WERI-Rb-1 (cell line): ENCODE measurements at regions not wholly inside any gene's neighbourhood (a gene's known extent, or its start where the extent isn't known, plus 50 kb on each side); places are given as distances from the start of the nearest gene placed in this dataset.
"Not testable (repeated sequence)": the region's sequence is repeated elsewhere in the genome, so short reads cannot be mapped to it uniquely, and the experiment has no call there.

Source experiments
- DNase-seq: peaks from one replicate; pipeline ENCODE4 v3.0.0-alpha.2; 2020
- H3K27ac ChIP-seq: fragments of 250-450 bp; sonication (Bioruptor Pico); 2 replicates; pipeline ENCODE4 v1.5.1; 2020; ENCODE audit warnings: mild to moderate bottlenecking, moderate library complexity
- H3K27me3 ChIP-seq: fragments of 250-450 bp; sonication (Bioruptor Pico); 2 replicates; pipeline ENCODE4 v1.5.1; 2021; ENCODE audit warnings: mild to moderate bottlenecking, low read depth, moderate library complexity; ENCODE audit not compliant: insufficient read depth, severe bottlenecking
- H3K36me3 ChIP-seq: fragments of 250-450 bp; sonication (Bioruptor Pico); 2 replicates; pipeline ENCODE4 v1.5.1; 2020; ENCODE audit warnings: mild to moderate bottlenecking, moderate library complexity
- H3K4me3 ChIP-seq: 2 replicates; pipeline ENCODE4 v1.5.1; 2011; ENCODE audit warnings: low read depth, mild to moderate bottlenecking, control low read depth, low read length
- H3K9me3 ChIP-seq: fragments of 250-450 bp; sonication (Bioruptor Pico); 2 replicates; pipeline ENCODE4 v1.5.1; 2021; ENCODE audit warnings: mild to moderate bottlenecking, moderate library complexity; ENCODE audit not compliant: severe bottlenecking
- TF ChIP-seq, protein P1 (sequence below): IDR thresholded peaks from 2 replicates; pipeline ENCODE4 v1.5.1; 2011; ENCODE audit warnings: low read depth, mild to moderate bottlenecking, control low read depth, inconsistent platforms, low read length

DNA sequence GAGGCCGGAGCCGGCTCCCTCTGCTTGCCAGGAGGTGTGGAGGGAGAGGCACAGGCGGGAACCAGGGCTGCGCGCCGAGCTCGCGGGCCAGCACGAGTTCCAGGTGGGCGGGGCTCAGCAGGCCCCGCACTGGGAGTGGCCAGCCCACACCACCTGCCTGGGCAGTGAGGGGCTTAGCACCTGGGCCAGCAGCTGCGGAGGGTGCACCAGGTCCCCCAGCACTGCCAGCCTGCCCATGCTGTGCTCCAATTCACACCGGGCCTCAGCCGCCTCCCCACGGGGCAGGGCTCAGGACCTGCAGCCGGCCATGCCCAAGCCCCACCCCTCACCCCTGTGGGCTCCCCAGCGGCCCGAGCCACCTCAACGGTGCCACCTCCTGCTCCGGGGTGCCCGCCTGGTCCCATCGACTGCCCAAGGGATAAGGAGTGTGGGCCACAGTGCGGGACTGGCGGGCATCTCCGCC is 72.4 kb upstream of the PPP2R5C start:
- Histone ChIP-seq H3K27ac (no peak overlapping the region), H3K27me3 (peaks cover 15% of the 10 kb centered on the region), H3K4me3 (no peak overlapping the region), H3K9me3 (no peaks in the 10 kb centered on the region), H3K36me3 (no peaks in the 10 kb centered on the region)
- TF ChIP-seq, protein P1, sequence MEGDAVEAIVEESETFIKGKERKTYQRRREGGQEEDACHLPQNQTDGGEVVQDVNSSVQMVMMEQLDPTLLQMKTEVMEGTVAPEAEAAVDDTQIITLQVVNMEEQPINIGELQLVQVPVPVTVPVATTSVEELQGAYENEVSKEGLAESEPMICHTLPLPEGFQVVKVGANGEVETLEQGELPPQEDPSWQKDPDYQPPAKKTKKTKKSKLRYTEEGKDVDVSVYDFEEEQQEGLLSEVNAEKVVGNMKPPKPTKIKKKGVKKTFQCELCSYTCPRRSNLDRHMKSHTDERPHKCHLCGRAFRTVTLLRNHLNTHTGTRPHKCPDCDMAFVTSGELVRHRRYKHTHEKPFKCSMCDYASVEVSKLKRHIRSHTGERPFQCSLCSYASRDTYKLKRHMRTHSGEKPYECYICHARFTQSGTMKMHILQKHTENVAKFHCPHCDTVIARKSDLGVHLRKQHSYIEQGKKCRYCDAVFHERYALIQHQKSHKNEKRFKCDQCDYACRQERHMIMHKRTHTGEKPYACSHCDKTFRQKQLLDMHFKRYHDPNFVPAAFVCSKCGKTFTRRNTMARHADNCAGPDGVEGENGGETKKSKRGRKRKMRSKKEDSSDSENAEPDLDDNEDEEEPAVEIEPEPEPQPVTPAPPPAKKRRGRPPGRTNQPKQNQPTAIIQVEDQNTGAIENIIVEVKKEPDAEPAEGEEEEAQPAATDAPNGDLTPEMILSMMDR, result no peak
- DNase-seq, result no peak

DNA sequence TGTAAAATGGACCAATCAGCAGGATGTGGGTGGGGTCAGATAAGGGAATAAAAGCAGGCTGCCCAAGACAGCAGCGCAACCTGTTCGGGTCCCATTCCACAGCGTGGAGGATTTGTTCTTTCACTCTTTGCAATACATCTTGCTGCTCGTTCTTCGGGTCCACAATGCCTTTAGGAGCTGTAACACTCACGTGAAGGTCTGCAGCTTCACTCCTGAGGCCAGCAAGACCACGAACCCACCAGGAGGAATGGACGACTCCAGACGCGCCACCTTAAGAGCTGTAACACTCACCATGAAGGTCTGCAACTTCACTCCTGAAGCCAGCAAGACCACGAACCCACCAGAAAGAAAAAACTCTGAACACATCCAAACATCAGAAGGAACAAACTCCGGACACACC is 71.5 kb upstream of the PPP2R5C start:
- not testable (repeated sequence) for DNase-seq, H3K36me3 ChIP-seq, H3K27ac ChIP-seq, H3K9me3 ChIP-seq, H3K4me3 ChIP-seq
- peaks cover 12% of the 10 kb centered on the region for H3K27me3 ChIP-seq

DNA sequence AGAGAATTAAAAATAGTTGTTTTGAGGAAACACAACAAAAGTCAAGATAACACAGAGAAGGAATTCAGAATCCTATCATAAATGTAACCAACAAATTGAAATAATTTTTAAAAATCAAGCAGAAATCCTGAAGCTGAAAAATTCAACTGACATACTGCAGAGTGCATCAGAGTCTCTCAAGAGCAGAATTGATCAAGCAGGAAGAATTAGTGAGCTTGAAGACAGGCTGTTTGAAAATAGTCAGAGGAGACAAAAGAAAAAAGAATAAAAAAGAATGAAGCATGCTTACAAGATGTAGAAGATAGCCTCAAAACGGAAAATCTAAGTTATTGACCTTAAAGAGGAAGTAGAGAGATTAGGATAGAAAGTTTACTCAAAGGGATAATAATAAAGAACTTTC is 65.8 kb upstream of the PPP2R5C start:
- no peak for DNase-seq
- Histone ChIP-seq H3K9me3 (peaks cover 9% of the 10 kb centered on the region), H3K4me3 (no peak overlapping the region), H3K36me3 (no peaks in the 10 kb centered on the region), H3K27me3 (peaks cover 3% of the 10 kb centered on the region), H3K27ac (no peak overlapping the region)
- TF ChIP-seq, protein P1, result no peak

DNA sequence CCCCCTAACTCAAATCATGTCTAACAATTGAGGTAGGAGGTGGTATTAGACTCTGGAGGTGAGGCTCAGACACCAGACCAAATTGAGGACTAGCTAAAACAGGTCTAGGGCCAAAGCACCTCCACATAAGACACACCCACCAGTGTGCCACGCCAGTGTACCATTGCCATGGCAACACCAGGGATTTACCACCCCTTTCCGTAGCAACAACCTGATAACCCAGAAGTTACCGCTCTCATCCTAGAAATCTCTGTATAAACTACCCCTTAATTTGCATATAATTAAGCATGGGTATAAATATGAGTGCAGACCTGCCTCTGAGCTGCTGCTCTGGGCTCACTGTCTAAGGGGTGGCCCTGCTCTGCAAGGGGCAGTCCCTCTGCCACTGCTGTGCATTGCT is 57.4 kb upstream of the PPP2R5C start:
- Histone ChIP-seq H3K27ac (no peak overlapping the region), H3K4me3 (no peak overlapping the region), H3K27me3 (no peaks in the 10 kb centered on the region), H3K9me3 (no peaks in the 10 kb centered on the region), H3K36me3 (no peaks in the 10 kb centered on the region)
- TF ChIP-seq, protein P1, result no peak
- no peak for DNase-seq

DNA sequence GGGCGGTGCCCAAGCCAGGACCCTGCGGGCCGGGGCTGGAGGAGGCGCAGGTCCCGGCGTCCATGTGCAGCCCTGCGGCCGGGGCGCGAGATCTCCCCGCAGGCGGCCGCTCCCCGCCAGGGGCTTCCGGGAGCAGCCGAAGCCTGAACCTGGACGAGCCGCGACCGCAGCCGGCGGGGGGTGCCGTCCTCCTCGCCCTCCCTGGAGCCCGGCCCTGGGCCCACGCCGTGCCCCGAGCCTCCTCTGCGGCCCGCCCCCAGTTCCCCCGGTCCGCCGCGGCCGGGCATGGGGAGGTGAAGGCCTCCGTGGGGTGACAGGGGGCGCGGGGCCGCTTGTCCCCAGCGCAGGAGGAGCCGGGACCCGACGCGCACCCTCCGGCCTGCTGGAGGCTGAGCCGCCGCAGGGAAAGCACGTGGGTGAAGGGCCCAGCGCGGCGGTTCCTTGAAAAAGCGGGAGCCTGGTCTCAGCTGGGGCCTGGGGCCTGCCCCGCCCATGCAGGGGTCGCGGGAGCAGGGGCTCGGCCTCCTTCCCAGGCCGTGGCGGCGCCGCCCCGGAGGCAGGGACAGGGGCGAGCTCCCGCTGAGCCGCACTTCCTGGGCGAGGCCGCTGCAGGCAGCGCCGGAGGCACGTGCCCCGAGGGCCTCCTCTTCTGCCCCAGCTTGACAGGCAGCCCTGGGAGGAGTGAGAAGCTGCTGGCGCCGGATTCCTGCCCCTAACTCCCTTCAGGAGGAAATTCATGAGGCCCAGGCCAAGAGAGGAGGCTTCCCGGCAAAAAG is 55.6 kb upstream of the PPP2R5C start:
- DNase-seq, result no peak
- Histone ChIP-seq H3K36me3 (no peaks in the 10 kb centered on the region), H3K9me3 (no peaks in the 10 kb centered on the region), H3K4me3 (no peak overlapping the region), H3K27me3 (no peaks in the 10 kb centered on the region), H3K27ac (no peak overlapping the region)
- TF ChIP-seq, protein P1, result no peak

DNA sequence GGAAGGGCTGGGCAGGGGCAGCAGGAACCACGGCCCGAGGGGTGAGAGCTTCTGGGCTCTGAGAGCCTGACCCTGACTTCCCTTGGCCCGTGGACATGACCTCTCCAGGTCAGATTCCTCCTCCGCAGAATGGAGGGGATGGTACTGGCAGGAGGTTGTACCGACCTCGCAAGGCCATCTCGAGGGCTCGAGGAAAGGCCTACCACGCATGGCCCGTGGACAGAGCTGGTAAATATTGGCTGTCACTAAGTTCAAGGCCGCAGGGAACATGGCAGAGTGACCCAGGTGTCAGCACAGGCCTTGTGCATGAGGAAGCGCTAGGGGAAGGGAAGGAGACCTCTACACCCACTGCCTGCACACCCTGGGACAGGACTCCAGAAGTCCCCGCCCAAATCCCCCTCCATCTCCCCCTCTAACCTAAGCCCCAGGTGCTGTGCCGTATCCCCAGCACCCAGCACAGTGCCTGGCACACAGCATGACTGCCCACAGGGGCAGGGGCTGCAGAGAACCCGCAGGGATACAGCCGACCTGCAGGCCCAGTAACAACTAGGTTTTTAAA is 54.9 kb upstream of the PPP2R5C start:
- Histone ChIP-seq H3K27me3 (no peaks in the 10 kb centered on the region), H3K4me3 (no peak overlapping the region), H3K9me3 (no peaks in the 10 kb centered on the region), H3K27ac (no peak overlapping the region), H3K36me3 (no peaks in the 10 kb centered on the region)
- no peak for DNase-seq
- TF ChIP-seq, protein P1, result no peak
